ENCODE measurements at regions not wholly inside any gene's neighbourhood (a gene's known extent, or its start where the extent isn't known, plus 50 kb on each side); places are given as distances from the start of the nearest gene placed in this dataset.
"Not testable (repeated sequence)": the region's sequence is repeated elsewhere in the genome, so short reads cannot be mapped to it uniquely, and the experiment has no call there.

DNA sequence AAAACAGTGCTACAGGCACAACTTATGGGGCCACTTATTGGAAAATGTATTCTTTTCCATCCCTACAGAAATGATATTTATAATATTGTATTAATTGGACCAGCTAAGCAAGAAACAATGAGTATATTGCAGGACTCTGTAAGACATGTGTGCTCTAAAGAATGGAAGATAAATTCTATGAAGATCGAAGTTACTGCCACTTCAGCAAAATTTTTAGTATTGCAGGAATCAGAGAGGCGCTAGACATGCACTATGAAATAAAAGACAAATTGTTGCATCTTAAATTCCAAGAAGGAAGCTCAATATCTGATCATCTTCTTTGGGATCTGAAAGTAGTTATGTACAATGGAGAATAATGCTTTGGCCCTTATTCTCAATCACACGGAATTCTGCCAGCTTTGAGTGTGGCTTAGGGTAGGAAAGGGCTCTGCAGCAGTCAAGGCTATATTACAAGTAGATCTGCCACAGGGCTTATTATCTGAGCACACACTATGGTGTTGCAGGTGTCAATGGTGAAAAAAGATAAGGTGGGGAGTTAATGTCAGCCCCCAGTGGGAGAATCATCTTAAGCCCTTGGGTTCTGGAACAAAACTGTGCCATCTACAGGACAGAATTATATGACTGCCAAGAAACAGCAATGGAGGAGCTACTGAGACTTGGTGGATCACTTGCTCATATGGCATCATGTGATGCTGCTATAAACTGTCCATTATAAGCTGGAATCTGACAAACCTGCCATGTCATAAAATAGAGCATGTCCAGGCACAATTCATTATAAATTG, 334.0 kb upstream of the NDST3 start:
- no peak for DNase-seq

DNA sequence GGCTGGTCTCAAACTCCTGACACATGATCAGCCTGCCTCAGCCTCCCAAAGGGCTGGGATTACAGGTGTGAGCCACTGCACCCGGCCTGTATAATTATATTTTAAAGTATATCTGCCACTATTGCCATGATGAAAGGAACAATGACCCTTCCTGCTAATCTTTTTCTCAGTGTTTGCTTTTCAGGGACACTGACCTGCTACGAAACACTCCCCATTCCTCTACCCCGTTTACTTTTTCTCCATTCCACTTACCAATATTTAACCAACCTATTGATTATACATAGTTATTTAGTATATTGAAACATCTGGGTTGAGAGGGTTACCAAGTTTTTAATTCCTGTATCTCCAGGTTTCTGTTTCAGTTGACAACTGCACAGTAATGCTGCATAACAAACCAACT, 331.9 kb upstream of the NDST3 start:
- no peak for DNase-seq

DNA sequence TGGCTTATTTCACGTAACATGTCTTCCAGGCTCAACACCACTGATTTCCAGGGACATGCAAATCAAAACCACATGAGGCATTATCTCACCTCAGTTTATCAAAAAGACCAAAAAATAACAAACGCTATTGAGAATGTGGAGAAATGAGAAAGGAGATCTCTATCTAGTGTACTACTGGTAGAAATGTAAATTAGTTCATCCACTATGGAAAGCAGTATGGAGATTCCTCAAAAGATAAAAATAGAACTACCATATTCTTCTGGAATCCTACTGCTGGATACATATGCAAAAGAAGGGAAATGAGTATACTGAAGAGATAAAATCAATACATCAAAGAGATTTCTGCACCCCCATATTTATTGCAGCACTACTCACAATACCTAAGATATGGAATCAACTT, 329.6 kb upstream of the NDST3 start:
- peak in 1 of 2 experiments; percentile 5 for DNase-seq

- no peak for DNase-seq
Observed at GRCh38 chr4:117740736-117741135, 293.6 kb upstream of the NDST3 start.

- DNase-seq = not testable (repeated sequence)
Observed at GRCh38 chr4:117745379-117745778, 288.9 kb upstream of the NDST3 start.

DNA sequence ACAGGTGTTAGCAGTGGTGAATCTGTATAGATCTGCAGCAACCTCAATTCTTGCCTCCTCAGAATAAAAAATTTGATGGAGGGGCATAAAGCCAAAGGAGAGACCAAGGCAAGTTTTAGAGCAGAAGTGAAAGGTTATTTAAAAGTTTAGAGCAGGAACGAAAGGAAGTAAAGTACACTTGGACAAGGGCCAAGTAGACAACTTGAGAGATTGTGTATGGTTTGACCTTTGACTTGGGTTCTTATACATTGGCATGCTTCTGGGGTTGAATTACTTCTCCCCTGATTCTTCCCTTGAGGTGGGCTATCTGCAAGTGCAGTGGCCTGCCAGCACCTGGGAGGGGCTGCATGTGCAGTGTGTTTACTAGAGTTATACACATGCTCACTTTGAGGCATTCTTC, 278.8 kb upstream of the NDST3 start:
- no peak for DNase-seq

- DNase-seq = no peak
Observed at GRCh38 chr4:117768610-117769009, 265.7 kb upstream of the NDST3 start.

GRCh38 chr4:117770269-117771102, 263.8 kb upstream of the NDST3 start:
- DNase-seq = no peak

DNA sequence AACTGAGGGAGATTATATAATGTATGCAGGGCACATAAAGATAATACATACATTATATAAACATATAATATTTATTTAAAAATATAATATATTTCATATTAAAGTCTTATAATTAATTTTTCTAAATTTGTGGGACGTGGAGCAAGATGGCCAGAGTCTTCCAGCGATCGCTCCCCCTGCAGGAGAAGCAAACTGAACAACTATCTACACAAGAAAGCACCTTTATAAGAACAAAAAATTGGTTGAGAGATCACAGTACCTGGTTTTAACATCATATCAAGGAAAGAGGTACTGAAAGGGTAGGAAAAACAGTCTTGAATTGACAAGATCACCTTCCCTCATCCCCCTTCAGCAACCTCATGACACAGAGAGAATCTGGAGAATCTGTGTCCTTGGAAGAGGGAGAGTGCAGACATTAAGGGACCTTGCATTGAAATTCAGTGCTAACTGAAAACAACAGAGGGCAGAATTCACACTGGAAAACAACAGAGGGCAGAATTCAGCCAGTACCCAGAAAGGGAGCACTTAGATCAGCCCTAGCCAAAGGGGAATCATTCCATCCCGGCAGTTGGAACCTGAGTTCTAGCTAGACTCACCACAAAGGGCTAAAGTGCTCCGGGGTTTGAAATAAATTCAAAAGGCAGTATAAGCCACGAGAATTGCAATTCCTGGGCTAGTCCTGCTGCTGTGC, 262.5 kb upstream of the NDST3 start:
- DNase-seq = no peak

DNA sequence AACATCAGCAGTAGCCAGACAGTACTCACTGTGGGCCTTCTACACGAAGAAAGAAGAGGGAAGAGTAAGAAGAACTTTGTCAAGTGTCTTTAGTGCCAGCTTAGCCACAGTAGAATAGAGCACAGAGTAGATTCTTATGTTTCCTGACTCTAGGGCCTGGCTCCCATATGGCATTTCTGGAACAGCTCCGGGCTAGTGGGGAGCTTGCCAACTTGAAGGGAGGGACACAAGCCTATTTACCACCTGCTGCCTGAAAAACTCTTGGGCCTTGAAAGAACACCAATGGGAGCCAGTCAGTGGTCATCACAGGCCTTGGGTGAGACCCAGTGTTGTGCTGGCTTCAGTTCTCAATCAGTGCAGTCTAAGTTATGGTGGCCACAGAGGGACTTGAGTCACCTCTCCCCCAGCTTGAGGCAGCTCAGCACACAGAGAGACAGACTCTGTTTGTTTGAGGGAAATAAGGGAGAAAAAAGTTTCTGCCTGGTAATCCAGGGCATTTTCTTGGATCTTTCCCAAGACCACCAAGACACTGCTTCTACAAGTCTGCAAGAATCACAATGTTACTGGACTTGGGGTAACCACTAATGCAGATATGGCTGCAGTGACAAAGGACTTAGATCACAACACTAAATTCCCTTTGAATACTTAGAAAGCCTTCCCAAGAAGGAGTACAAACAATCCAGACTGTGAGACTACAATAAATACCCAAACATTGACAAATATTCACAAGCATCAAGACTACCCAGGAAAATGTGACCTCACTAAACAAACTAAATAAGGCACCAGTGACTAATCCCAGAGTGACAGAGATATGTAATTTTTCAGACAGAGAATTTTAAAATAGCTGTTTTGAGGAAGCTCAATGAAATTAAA, 261.0 kb upstream of the NDST3 start:
- no peak for DNase-seq

DNA sequence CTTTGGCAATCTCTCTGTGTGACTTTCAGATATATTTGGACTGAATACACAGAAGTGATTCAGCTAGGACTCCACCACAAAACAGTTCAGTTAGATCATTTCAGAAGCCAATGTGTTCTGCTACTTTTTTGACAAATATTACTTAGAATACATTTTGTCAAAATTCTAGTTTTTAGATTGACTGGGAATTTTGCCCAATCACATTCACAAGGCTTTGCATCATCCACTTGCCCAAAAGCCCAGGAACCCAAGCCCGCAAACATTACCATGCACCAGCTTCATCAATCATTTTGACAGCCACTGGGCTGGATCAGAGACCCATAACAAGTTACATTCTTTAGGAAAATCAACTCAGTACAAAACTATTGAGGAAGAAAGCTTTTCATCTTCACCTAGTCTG, 256.6 kb upstream of the NDST3 start:
- DNase-seq = no peak

- no peak for DNase-seq
Observed at GRCh38 chr4:117783716-117784115, 250.6 kb upstream of the NDST3 start.

GRCh38 chr4:117784266-117784665, 250.0 kb upstream of the NDST3 start:
- no peak for DNase-seq

DNA sequence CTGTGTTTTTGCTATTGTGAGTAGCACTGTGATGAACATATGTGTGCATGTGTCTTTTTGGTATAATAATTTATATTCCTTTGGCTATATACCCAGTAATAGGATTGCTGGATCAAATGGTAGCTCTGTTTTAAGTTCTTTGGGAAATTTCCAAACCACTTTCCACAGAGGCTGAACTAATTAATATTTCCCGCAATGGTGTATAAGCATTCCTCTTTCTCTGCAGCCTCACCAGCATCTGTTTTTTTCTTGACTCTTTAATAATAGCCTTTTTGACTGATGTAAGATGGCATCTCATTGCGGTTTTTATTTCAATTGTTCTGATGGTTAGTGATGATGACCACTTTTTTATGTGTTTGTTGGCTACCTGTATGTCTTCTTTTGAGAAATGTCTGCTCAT, 247.7 kb upstream of the NDST3 start:
- no peak for DNase-seq

DNA sequence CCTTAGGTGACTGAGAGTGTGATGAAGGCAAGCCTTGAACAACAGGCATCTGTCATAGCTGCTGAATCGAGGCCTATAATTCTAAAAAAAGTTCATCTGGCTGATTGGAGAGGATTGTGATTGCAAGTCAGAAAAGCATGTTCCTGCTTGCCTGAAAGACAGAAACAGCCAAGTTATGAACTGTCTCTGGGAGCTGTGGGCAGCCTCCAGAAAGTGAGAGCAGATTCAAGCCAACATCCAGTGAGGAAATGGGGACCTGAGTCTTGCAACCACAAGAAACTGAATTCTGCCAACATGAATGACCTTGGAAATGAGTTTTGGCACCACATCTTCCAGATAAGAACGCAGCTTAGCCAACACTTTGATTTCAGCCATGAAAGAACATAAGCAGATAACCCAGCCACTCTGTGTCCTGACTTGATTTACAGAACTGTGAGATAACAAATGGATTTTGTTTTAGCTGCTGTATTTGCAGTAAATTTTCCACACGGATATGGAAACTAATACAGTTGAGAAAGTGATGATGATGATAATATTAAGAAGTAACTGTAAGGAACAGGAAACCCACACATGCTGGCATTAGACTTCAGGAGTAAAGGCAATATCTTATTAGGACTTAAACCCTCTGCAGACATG, 240.3 kb upstream of the NDST3 start:
- no peak for DNase-seq

GRCh38 chr4:117796677-117797076, 237.6 kb upstream of the NDST3 start:
- no peak for DNase-seq

DNA sequence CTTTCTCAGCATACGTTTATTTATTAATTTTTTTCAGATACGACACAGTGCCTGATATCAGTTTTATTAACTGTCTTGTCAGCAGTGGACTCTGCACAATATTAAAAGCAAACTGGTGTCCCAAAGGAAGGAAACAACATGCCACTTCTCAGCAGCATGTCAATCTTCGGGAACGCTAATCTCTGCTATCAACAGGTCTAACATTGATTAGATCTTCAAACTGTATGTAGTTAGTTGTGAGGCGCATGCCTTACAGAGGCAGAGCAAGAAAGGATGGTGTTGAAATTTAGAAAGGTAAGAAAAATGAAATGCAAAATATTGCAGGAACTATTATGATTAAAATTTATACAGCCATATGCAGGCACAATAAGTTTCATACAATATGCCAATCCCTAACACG, 233.7 kb upstream of the NDST3 start:
- no peak for DNase-seq

- no peak for DNase-seq
Observed at GRCh38 chr4:117801756-117802155, 232.5 kb upstream of the NDST3 start.

DNA sequence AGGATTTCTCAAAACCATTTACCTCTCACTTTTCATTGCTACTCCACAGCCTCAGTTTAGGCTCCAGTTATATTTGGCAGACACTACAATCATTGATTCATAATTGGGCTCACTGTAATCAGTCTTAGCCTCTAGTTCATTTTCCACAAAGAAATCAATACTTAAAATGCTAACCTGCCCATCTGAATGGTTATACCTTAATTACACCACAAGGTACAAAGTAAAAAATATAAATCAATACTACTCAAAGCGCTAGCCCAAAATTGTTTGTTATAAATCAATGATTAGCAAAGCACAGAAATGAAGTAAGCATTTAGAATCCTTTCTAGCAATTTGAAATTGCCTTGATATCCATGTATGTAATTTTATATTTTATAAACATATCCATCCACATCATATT, 222.6 kb upstream of the NDST3 start:
- no peak for DNase-seq

DNA sequence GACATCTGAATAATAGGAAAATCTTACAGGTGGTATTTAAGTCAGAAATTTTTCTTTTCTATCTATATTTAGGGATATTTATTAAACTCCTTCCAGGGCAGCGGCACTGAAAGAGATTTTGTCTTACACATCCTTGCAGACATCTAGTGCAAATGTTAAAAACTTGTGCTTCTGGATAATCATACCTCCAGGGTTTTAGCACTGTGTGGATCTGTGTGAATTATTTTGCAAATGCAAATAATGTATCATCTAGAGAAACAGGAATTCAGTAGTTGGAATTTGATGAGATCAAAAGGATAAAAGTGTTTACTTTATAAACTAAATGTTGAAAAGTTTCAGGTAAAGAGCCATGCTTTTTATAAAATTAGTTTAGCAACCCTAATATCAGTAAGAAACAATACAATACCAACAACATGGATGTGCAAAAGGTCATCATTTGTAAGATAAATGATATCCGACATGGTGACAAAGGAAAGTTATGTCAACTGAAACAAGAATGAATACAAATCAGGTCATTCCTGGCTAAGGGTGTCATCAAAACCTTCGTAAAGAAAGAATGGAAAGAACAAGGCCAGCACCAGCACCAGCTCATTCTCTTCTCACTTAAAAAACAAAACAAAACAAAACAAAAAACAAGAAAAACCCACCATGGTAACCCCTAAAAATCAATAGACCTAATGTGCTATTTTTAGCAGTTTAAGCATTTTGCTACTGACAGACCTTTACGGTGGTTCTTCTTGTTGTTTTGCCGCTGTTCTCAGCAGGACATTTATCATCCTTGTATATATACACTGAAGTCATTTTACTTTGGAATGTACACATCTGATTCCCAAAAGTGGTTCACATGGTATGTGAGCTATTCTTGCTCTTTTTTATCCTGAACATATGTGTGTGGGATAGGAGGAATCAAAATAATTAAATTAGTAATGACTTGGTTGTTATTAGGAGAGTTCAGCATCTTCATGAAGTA, 219.7 kb upstream of the NDST3 start:
- DNase-seq = no peak

GRCh38 chr4:117817301-117817700, 217.0 kb upstream of the NDST3 start:
- no peak for DNase-seq

All from NCI-H526 (cell line).